HG02798 (cell line): ENCODE measurements at regions not wholly inside any gene's neighbourhood (a gene's known extent, or its start where the extent isn't known, plus 50 kb on each side); places are given as distances from the start of the nearest gene placed in this dataset.
"Not testable (repeated sequence)": the region's sequence is repeated elsewhere in the genome, so short reads cannot be mapped to it uniquely, and the experiment has no call there.

Experiments
- ATAC-seq: cut with Tn5 transposase; IDR thresholded peaks from one replicate; pipeline ENCODE4 v1.9.1; 2021; ENCODE audit warnings: mild to moderate bottlenecking; ENCODE audit not compliant: unreplicated experiment, poor library complexity

DNA sequence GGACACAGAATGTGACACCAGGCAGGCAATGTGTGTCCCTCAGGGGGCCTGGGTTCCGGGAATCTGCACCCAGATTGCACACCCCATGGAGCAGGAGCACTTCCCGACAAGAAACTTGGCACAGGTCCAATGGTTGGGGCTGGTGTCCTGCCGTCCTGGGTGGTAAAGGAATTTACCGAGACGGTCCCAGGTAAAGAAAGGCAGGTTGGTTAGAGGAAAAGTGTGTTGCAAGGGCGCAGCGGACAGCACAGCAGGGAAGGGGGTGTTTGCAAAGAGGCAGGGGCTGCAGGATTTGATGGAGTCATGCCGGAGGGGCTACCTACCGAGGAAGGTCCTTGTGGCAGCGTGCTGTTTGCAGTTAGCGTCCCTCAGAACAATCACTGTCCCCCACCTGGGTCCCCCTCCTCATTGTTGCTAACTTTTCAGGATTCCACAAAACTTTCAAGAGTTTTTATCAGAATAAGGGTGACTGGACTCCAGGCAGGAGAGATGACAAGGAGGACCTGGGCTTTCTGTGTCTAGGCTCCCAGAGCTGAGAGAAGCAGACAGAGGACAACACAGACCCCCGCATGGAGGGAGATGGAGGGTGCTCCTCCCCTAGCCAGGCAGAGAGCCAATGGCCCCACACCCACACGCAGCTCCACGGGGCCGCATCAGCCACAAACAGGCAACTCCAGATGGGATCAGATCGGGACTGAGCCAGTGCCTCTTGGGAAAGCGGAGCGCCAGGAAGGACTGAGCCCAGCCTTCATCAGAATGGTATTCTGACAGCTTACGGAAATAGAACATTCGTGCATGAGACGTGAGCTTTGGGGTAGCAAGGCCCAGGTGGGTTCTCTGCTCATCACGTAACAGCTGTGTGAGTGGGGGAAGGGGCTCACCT, 1423.9 kb downstream of the BRD1 start:
- no peak for ATAC-seq

DNA sequence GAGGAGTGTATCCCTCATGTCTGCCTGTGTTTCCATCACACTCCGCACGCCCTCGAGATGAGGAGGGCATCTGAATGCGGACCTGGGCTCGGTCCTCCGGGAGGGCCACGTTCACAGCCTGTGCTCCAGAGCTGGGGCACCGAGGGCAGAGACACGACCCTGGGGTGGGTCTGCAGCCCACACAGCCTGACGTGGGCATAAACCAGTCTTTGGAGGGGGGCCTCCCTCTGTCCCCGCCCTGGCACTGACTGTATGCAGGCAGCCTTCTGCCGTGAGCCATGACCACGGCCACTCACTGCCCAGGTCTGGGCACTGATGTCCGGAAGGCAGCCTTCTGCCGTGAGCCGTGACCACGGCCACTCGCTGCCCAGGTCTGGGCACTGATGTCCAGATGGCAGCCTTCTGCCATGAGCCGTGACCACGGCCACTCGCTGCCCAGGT, 1425.1 kb downstream of the BRD1 start:
- no peak for ATAC-seq

DNA sequence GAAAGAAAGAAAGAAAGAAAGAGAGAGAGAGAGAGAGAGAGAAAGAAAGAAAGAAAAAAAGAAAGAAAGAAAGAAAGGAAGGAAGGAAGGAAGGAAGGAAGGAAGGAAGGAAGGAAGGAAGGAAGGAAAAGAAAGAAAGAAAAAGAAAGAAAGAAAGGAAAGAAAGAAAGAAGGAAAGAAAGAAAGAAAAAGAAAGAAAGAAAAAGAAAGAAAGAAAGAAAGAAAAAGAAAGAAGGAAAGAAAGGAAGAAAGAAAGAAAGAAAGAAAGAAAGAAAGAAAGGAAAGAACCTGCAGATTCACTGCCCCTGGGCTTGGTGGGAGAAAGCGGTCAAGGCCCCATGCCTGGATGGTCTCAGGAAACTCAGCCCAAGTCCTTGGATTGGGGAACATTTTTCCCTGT, 1426.2 kb downstream of the BRD1 start:
- not testable (repeated sequence) for ATAC-seq

DNA sequence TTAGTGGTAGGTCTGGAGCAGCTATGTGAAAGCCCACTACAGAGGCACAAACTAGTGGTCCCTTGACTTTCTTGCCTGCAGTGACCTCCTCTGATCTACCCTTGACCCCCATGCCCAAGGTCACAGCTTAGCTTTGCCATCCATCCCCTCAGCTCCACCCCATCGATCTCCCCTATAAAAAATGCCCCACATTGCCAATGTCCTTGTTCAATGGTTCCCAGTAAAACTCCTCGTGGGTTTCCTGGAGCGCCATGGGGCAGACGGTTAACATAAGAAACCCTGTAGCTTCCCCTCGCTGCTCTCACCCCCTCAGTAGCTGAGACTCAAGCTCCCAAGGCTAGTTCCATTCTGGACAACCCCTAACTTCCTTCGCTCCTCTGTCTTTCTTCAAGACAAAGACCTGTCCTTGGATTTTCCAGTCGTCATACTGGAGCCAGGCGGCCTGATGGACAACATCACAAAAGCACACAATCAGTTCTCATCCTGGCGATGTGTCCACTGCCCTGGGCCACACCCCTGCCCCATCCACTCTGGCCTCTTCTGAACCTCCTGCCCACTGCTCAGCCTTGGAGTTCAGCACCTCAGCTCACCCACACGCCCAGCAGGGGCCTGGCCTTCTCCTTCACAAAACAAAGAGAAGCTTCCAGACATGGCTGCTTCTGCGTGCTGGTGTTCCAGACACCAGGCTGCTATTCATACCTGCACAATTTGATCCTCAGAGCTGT, 1429.3 kb downstream of the BRD1 start:
- no peak for ATAC-seq

DNA sequence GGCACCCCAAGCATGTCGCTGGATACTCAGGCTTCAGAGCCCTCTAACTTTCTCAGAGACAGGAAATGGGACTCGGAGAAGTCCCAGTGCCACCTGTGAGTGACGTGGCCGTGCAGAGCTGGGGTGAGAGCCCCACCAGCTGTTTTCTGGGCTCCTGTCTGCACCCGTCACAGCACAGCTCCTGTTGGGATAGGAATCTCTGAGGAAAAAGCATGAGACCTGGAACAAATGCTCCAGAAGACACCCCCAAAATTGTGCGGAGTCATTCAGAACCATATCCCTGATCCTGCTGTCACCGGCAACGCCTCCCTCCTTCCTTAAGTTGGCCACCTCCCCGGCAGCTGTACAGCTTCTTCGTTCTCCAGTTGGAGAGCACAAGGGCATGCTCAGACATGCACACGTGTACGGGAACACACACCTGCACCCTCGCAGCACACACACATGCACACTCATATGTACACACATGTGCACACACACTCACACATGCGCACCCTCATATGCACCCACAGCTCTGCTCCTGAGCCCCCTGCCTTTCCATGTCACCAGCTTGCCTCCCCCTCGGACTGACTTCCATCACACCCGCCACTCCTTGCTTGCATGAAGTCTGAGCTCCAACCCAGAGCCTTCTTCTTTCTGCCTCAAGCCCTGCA, 1430.0 kb downstream of the BRD1 start:
- no peak for ATAC-seq

DNA sequence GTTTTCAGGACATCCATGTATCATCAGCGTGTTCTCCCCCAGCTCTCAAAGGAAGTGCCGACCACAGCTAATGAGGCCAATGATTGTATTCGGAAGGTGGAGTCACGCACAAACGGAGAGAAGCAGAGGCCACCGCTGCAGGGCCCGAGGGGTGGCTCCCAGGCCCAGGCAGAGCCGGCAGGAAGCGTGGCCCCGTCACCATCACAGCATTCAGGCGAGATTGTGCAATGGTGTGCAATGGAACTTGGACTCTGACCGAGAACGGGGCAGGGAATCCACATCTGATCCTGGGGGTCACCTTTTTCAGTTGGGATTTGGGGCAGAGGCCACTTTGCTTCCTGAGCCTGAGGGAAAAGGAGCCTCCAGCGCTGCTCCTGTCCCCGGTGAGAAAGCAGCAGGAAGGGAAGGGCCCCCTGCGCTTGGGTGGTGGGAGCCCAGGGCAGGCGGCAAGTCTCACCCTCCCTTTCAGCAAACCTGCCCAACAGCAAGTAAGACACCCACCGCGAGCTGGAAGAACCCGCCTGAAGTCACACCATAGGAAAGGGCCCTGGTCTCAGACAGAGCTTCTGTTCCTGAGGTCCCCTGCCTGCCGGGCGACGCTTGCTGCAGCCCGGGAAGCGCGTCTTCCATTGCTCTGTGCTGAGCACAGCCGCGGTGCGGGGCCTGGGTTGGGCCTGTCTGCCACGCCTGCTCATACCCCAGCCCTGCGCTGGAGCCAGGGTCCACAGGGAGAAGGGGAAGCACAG, 1430.7 kb downstream of the BRD1 start:
- no peak for ATAC-seq

DNA sequence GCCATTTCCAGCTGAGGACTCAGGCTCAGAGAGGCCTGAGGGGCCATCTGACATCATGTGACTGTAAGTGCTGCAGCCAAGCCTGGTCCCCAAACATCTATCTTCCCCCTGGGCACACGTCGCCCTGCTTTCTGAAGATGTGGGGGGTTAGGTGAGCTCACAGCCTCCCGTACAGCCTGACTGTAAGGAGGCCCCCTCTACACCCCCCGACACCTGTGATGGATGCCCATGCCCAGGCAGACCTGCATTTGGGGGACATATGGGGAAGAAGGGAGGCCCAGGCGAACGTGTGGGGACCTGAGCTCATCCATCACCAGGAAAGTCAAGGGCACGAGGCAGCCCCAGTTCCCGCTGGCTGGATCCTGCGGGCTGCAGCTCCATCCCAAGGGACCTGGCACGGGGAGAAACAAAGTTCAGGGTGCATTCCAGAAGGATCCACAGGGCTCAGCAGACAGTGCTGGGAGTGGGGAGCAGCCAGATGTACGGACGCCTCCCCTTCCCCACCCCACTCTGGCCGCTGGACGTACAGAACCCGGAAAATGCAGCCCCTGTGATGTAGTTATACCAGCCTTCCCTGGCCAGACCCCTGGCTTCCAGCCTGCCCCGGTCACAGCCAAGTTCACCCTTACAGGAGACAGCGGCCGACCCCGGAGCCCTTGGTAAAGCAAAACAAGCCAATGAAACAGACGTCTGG, 1431.4 kb downstream of the BRD1 start:
- ATAC-seq: no peak

DNA sequence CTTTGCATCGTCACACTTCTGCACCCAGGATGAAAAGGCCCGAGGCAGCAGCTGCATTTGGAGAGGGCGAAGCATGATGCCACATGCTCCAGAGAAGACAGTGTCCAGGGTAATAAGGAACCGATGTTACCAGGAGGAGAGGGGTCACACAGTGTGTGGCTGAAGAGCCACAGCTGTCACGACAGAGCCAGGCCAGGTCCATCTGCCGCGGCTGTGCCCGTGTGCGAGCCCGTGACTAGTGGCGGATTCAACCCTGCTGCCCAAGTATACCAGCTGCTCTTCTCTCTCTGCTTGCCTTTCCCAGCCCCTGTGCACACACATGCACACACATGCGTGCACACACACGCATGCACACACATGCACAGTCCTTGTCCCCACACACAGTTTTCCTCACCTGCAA, 1432.5 kb downstream of the BRD1 start:
- no peak for ATAC-seq

DNA sequence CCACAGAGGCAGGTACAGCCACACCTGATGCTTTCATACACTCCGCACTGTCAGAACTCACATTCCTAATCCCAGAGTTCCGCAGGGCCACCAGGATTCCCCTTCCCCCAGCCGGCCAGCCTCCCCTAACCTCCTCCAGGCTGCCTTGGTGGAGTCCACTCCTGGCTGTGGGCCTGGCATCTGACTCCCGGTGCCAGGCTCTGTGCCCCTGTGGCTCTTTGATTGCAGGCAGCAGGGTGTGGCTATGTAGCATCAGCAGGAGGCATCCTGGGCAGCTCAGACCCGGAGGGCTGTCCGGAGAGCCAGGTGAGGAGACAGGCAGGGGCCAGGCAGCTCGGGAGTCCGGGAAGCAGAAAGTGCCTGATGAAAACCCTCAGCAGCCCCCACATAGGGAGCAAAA, 1432.9 kb downstream of the BRD1 start:
- no peak for ATAC-seq

DNA sequence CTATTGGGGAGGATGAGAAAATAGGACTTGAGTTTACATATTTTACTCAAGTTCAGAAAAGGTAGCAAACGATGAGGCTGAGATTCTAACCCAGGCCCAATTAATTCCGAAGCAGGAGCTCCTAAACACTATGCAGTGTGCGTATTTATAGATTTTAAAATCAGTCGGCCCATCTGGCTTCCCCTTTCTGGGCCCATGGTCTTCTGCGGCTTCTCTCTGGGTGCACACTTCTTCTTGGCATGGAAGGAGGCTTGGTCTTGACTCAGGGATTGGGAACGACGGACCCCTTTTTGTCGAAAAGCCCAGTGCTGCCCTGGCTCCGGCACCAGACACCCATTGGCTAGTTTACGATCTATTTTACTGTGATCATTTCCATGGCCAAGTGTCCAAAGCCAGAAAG, 1433.8 kb downstream of the BRD1 start:
- ATAC-seq: no peak

DNA sequence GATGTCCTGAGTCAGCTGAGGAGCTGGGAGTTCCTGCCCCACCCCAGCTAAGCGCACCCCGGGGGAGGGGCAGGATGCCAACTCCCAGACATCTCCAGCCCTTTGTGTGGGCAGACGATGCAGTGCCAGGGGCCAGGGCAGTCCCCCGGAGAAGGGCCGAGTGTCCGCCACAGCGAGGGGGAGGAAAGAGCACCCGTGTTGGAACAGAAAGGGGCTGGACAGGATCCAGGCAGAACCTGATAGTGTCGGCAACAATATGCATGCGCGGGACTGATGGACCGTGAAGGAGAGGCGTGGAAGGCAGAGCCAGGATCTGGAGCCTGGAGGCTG, 1434.7 kb downstream of the BRD1 start:
- ATAC-seq: no peak

DNA sequence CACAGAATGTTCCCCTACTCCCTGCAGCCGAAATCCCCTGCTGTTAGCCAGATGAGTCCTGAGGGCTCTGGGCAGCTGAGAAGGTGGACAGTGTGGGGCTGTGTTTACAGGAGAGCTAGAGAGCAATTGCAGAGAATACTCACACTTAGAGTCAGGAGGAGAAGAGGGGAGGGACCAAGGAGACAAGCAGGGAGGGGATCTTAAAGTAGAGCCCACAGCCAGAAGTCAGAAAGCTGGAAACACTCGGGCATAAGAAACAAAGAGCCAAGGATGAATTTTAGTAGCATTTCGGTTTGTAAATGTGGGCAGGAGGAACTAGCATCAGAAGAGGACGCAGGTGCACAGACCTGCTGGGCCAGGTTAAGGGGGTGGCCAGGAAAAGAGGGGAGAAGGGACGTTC, 1435.9 kb downstream of the BRD1 start:
- no peak for ATAC-seq

DNA sequence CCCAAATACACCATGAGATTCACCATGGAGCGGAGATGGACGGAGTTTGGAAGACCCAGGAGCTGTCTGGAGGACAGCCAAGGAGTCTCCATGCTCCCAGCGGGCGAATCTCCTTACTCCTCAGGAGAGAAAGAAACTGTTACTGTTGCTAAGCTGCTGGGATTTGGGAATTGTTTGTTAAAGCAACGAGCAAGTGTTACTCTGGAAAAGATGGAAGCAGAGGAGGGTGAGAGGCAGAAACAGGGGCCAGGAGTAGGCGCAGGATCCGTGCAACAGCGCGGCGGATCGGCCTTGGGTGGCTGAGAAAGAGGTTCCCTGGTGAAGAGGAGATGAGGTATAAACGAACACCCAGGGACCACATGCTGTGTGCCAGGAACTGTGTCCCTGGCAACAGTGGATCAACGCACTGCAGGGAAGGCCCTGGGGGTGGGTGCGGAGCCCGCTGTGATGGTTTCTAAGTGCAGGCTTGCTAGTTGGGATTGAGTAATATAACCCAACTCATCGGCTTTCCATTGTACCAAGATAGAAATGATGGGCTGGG, 1436.4 kb downstream of the BRD1 start:
- no peak for ATAC-seq

DNA sequence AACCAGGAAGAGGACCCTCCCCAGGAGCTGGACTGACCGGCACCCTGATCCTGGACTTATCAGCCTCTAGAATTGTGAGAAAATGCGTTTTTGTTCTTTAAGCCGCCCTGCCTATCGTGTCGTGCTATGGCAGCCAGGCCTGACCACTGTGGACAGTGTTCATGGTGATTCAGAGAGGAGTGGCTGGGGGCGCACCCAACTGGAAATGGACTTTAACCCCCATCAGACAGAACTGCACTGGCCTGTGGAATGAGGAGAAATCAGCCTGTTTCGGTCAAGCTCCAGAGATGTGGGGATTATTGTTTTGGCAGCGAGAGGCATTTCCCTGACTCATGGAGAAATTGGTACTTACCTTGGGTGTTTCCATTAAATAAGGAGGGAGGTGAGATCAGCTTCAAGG, 1437.8 kb downstream of the BRD1 start:
- ATAC-seq: no peak

DNA sequence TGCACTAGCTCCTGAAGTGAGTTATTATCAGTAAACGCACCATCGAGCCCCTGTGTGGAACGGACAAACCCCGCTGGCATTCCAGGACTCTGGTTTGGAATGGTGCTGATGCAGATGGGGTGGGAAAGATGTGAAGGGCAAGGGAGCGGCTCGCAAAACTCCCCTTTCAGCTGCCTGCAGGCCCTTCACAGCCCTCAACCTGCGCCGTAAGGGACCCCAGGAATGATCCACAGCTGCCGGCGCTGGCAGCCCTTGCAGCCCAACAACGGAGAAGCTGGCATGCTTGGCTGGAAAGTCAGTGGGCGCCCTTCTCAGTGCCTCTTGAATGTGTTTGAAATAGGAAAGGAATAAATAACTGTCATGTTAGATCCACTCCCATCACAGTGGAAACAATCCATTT, 1445.5 kb downstream of the BRD1 start:
- no peak for ATAC-seq

DNA sequence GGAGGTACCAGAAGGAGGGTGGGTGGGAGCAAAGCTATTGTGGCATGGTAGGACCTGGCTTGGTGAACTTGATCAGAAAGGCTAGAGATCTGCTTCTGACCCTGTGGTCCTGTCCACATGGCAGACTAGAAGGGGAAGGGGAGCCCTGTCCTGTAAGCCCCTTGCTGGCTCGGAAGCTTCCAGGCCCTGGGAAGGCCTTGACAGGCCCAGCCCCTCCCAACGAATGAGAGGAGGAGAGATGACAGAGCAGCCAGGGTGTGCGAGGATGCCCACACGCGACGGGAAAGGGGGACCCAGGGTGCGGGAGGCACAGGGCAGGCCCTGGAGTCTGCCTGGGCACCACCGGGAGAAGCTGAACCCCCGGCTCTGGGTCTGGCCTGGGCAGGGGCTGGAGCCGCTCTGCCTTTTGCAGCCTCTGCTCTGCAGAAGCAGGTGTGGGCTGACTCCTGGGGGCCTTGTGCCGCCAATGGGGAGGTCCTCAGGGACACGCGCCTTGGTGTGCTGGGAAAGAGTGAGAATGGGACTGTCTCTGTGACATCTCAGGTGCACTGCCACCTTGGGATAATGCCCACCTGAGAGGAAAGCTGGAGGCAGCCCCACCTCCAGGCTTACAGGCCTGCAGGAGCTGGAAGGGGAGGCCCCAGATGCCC, 1447.5 kb downstream of the BRD1 start:
- ATAC-seq: no peak

DNA sequence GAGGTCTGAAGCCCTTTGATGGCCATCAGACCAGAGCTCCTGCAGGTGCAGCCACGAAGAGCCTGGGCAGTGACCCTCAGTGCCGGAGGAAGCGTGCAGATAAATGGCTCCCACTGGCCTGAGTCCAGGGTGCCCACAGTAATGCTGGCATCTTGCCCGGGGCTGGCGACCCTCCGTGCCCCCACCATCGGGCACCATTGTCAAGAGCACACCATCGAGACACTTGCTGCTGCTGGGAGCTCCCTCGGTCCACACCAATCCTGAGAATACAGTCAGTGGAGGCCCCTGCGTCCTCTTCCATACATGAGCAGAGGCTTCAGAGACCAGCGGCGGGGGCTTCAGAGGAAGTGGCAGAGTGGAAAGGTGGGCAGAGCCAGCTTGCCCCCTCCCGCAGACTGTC, 1448.3 kb downstream of the BRD1 start:
- no peak for ATAC-seq

DNA sequence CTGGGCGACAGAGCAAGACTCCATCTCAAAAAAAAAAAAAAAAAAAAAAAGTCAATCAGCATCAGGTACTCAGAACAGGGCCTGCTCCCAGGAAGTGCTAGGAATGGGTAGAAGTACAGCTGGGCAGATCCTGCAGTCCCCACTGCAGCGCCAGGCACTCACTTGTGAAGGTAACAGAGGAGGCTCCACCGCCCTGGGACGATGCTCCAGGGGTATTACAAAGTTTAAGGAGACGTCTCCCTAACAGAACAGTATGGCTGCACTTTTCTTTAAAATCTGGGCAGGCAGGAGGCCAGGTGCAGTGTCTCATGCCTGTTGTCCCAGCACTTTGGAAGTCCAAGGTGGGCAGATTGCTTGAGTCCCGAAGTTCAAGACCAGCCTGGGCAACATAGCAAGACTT, 1449.0 kb downstream of the BRD1 start:
- ATAC-seq: no peak

DNA sequence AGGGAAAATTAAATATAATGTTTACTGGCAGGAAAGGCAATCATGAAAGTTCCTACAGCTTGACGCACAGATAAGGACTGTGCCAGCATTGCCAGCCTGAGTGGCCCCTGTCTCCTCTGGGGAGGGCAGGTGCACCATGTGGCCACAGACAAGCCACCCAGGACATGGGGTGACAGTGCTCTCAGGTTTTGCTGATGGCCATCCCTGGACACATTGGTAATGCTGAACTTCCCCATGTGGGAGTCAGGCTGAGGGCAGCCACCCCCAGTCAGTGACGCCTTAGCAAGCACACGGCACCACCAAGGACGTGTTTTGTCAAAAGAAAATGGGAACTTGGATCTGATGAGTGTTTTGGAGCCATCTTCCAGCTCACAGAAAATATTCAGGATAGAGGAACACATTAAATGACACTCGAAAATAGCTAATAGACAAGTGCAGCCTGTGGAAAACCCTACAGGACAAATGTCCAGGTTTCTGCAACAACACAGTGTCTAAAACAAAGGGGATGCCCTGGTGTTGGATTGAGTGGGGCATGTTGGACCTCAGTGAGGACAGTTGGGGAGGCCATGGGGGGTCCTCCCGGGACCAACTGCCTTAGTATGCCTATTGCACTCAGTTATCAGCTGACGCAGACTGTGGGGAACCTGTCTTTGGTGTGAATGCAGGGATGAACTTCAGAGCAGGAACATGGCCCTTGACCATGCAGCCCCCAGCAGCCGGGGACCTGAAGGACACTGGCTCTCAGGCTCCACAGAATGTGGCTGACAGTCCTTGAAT, 1450.5 kb downstream of the BRD1 start:
- ATAC-seq: no peak
